ENCODE measurements at regions not wholly inside any gene's neighbourhood (a gene's known extent, or its start where the extent isn't known, plus 50 kb on each side); places are given as distances from the start of the nearest gene placed in this dataset.

- no peak for FAIRE-seq
- Histone ChIP-seq H4K20me1 (replicated peaks; ENCODE audit: control insufficient read depth, extremely low read depth, insufficient read depth, low read length) (no peaks in the 10 kb centered on the region), H2AFZ (ENCODE audit: low read depth, low read length) (no peak overlapping the region), H3K27me3 (ENCODE audit: control insufficient read depth in 2 of 2, insufficient read depth in 2 of 2, low read length in 2 of 2) (peaks cover 0 to 4% of the 10 kb centered on the region in 2 experiments), H3K27ac (ENCODE audit: insufficient read depth, low read depth, low read length) (no peak overlapping the region), H3K9me1 (replicated peaks; ENCODE audit: control insufficient read depth, extremely low read depth, insufficient read depth, low read length) (no peaks in the 10 kb centered on the region), H3K9me3 (replicated peaks; ENCODE audit: control insufficient read depth, insufficient read depth, low read length) (no peaks in the 10 kb centered on the region), H3K4me1 (ENCODE audit: control insufficient read depth, extremely low read depth, insufficient read depth, low read length) (no peaks in the 10 kb centered on the region), H3K9ac (replicated peaks; ENCODE audit: extremely low read depth, insufficient read depth, low read length) (no peak overlapping the region), H3K4me3 (replicated peaks in 1 of 3; ENCODE audit: insufficient read depth in 1 of 3, low read depth in 1 of 3, low read length in 3 of 3) (no peak overlapping the region), H3K36me3 (ENCODE audit: control insufficient read depth in 2 of 2, extremely low read depth in 1 of 2, insufficient read depth in 2 of 2, low read length in 2 of 2) (no peaks in the 10 kb centered on the region), H3K79me2 (ENCODE audit: control insufficient read depth, insufficient read depth, low read length) (no peaks in the 10 kb centered on the region), H3K4me2 (ENCODE audit: insufficient read depth, low read length) (no peak overlapping the region)
- ChIA-PET POLR2A (no interaction called here), CTCF (no interaction called here)
- intact Hi-C loops (cut with micrococcal nuclease) (loop anchor here (1.0 kb wide), 1 partner anchor 35 kb away; no protein-coding TSS in a partner anchor), dilution Hi-C loops (cut with MboI; ENCODE audit: extremely low pct_ligation_motif_present, low sequenced_read_pairs) (no loop called here)
- DNase-seq (ENCODE audit: low read depth, low spot score): no peak
- TF ChIP-seq EZH2 (IDR thresholded peaks at IDR 0.05; ENCODE audit: borderline replicate concordance, low read depth, low read length, severe bottlenecking) (no peak), MYC (IDR thresholded peaks at IDR 0.05; ENCODE audit: low read depth, low read length) (no peak), MAX (IDR thresholded peaks at IDR 0.05; ENCODE audit: insufficient read depth, insufficient read length) (no peak), FOS (IDR thresholded peaks at IDR 0.05; ENCODE audit: borderline replicate concordance, insufficient read depth, low read length) (no peak), POLR2AphosphoS5 (IDR thresholded peaks at IDR 0.05; ENCODE audit: insufficient read depth, low read depth, low read length) (no peak), GATA2 (IDR thresholded peaks at IDR 0.05; ENCODE audit: insufficient read depth, insufficient read length, low read depth, low read length) (no peak), JUN (IDR thresholded peaks at IDR 0.05; ENCODE audit: borderline replicate concordance, insufficient read depth, insufficient read length, low read depth) (no peak), POLR2A (IDR thresholded peaks at IDR 0.05; ENCODE audit: low read depth, low read length) (no peak), CTCF (IDR thresholded peaks at IDR 0.05; ENCODE audit: extremely low read depth in 1 of 2, insufficient read depth in 1 of 2, low read depth in 1 of 2, low read length in 2 of 2) (no peak)
- BruUV-seq (replicated peaks): no TSS peak
Measured at GRCh38 chr9:20085842-20086241, 297.0 kb upstream of the SLC24A2 start.

Data from endothelial cell of umbilical vein (primary cell).